H9 (cell line): ENCODE measurements at regions not wholly inside any gene's neighbourhood (a gene's known extent, or its start where the extent isn't known, plus 50 kb on each side); places are given as distances from the start of the nearest gene placed in this dataset.

ENCODE experiments used
- DNase-seq: peaks from one replicate; pipeline ENCODE4 v3.0.0-alpha.2; 2017
- H2AFZ ChIP-seq: one replicate; pipeline ENCODE4 v1.6.1; 2013; ENCODE audit warnings: mild to moderate bottlenecking, low read length, control low read depth, moderate library complexity
- H2AK5ac ChIP-seq: 2 replicates; pipeline ENCODE4 v1.6.1; 2013; ENCODE audit warnings: low read length, control low read depth, mixed read lengths; ENCODE audit not compliant: insufficient read length
- H2BK120ac ChIP-seq: one replicate; pipeline ENCODE4 v1.6.1; 2013; ENCODE audit warnings: low read depth, mild to moderate bottlenecking, low read length, control low read depth, inconsistent platforms; ENCODE audit not compliant: poor library complexity, severe bottlenecking
- H2BK12ac ChIP-seq: 2 replicates; pipeline ENCODE4 v1.6.1; 2013; ENCODE audit warnings: low read length, control low read depth, mixed read lengths, low read depth; ENCODE audit not compliant: insufficient read length
- H2BK15ac ChIP-seq: 2 replicates; pipeline ENCODE4 v1.6.1; 2013; ENCODE audit warnings: low read depth, low read length, control low read depth
- H2BK20ac ChIP-seq: one replicate; pipeline ENCODE4 v1.6.1; 2013; ENCODE audit warnings: low read depth, mild to moderate bottlenecking, low read length, control low read depth, inconsistent platforms; ENCODE audit not compliant: poor library complexity, severe bottlenecking
- H2BK5ac ChIP-seq: 2 replicates; pipeline ENCODE4 v1.6.1; 2013; ENCODE audit warnings: low read length, control low read depth, mixed read lengths; ENCODE audit not compliant: insufficient read length
- H3K14ac ChIP-seq: 2 replicates; pipeline ENCODE4 v1.6.1; 2013; ENCODE audit warnings: low read length, control low read depth; ENCODE audit not compliant: insufficient read depth
- H3K18ac ChIP-seq: 2 replicates; pipeline ENCODE4 v1.6.1; 2013; ENCODE audit warnings: low read depth, mild to moderate bottlenecking, mixed read lengths, low read length, control low read depth; ENCODE audit not compliant: insufficient read length
- H3K23ac ChIP-seq: 2 replicates; pipeline ENCODE4 v1.6.1; 2013; ENCODE audit warnings: low read length, control low read depth, mixed read lengths, low read depth; ENCODE audit not compliant: insufficient read length
- H3K23me2 ChIP-seq: 2 replicates; pipeline ENCODE4 v1.6.1; 2013; ENCODE audit warnings: low read depth, mild to moderate bottlenecking, mixed read lengths, low read length, control low read depth; ENCODE audit not compliant: insufficient read length, poor library complexity, severe bottlenecking
- H3K27ac ChIP-seq: 2 replicates; pipeline ENCODE4 v1.5.1; 2013; ENCODE audit warnings: low read length, control low read depth, mixed read lengths, low read depth; ENCODE audit not compliant: insufficient read length
- H3K27me3 ChIP-seq: 2 replicates; pipeline ENCODE4 v1.6.1; 2013; ENCODE audit warnings: low read length, control low read depth, inconsistent platforms; ENCODE audit not compliant: insufficient read depth
- H3K4ac ChIP-seq: 2 replicates; pipeline ENCODE4 v1.6.1; 2013; ENCODE audit warnings: low read depth, mild to moderate bottlenecking, control low read depth, inconsistent platforms, low read length, moderate library complexity
- H3K4me1 ChIP-seq: 2 replicates; pipeline ENCODE4 v1.6.1; 2013; ENCODE audit warnings: low read length, control low read depth, inconsistent platforms; ENCODE audit not compliant: insufficient read depth
- H3K4me2 ChIP-seq: 2 replicates; pipeline ENCODE4 v1.6.1; 2013; ENCODE audit warnings: low read length, control low read depth, mixed read lengths; ENCODE audit not compliant: insufficient read length, insufficient read depth
- H3K56ac ChIP-seq: 2 replicates; pipeline ENCODE4 v1.6.1; 2013; ENCODE audit warnings: low read depth, mild to moderate bottlenecking, mixed read lengths, low read length, control low read depth; ENCODE audit not compliant: insufficient read length
- H3K79me1 ChIP-seq: 2 replicates; pipeline ENCODE4 v1.6.1; 2013; ENCODE audit warnings: low read depth, mild to moderate bottlenecking, moderate library complexity, low read length, control low read depth, inconsistent platforms; ENCODE audit not compliant: insufficient read depth, poor library complexity, severe bottlenecking
- H3K79me2 ChIP-seq: 2 replicates; pipeline ENCODE4 v1.6.1; 2013; ENCODE audit warnings: low read length, control low read depth, inconsistent platforms; ENCODE audit not compliant: insufficient read depth
- H3K9ac ChIP-seq: 2 replicates; pipeline ENCODE4 v1.6.1; 2013; ENCODE audit warnings: low read length, control low read depth, mixed read lengths; ENCODE audit not compliant: insufficient read length; ENCODE audit errors: extremely low read depth
- H3K9me3 ChIP-seq: one replicate; pipeline ENCODE4 v1.6.1; 2013; ENCODE audit warnings: low read depth, low read length, inconsistent platforms; ENCODE audit not compliant: control insufficient read depth
- H3T11ph ChIP-seq: one replicate; pipeline ENCODE4 v1.6.1; 2013; ENCODE audit warnings: mild to moderate bottlenecking, low read length, control low read depth, inconsistent platforms
- H4K20me1 ChIP-seq: one replicate; pipeline ENCODE4 v1.6.1; 2013; ENCODE audit not compliant: control insufficient read depth, insufficient read length, insufficient read depth
- H4K5ac ChIP-seq: 2 replicates; pipeline ENCODE4 v1.6.1; 2013; ENCODE audit warnings: low read depth, mild to moderate bottlenecking, mixed read lengths, low read length, control low read depth; ENCODE audit not compliant: insufficient read length
- H4K8ac ChIP-seq: replicated peaks from 2 replicates; pipeline ENCODE4 v1.6.1; 2013; ENCODE audit warnings: low read length, control low read depth, mixed read lengths, low read depth; ENCODE audit not compliant: insufficient read length
- H4K91ac ChIP-seq: 2 replicates; pipeline ENCODE4 v1.6.1; 2013; ENCODE audit warnings: low read depth, mild to moderate bottlenecking, moderate library complexity, mixed read lengths, low read length, control low read depth; ENCODE audit not compliant: insufficient read length
- H3K27ac Mint-ChIP-seq, 3 experiments: 2 replicates in 2 of 3; 3 replicates in 1 of 3; pipeline ENCODE4 v1.8.0; 2020 to 2021; ENCODE audit warnings: mixed read lengths in 3 of 3, mild to moderate bottlenecking in 1 of 3, moderate library complexity in 1 of 3
- H3K27me3 Mint-ChIP-seq: 2 replicates; pipeline ENCODE4 v1.8.0; 2021; ENCODE audit warnings: low read depth, mild to moderate bottlenecking, moderate library complexity, mixed read lengths
- H3K36me3 Mint-ChIP-seq, 3 experiments: 2 replicates in 2 of 3; 3 replicates in 1 of 3; pipeline ENCODE4 v1.8.0; 2020 to 2021; ENCODE audit warnings: low read depth in 3 of 3, mixed read lengths in 3 of 3; ENCODE audit not compliant: insufficient read depth in 1 of 3
- H3K4me1 Mint-ChIP-seq, 2 experiments: 2 replicates each; pipeline ENCODE4 v1.8.0; 2020; ENCODE audit warnings: mixed read lengths in 2 of 2
- H3K4me3 Mint-ChIP-seq, 2 experiments: 2 replicates in 1 of 2; 3 replicates in 1 of 2; pipeline ENCODE4 v1.8.0; 2020 to 2021; ENCODE audit warnings: mild to moderate bottlenecking in 2 of 2, mixed read lengths in 2 of 2, moderate library complexity in 1 of 2
- H3K9me3 Mint-ChIP-seq, 2 experiments: 2 replicates in 1 of 2; 3 replicates in 1 of 2; pipeline ENCODE4 v1.8.0; 2020; ENCODE audit warnings: mild to moderate bottlenecking in 2 of 2, mixed read lengths in 2 of 2, moderate library complexity in 1 of 2
- WGBS: extraction: QIAGEN DNeasy Blood & Tissue Kit; methylation state at CpG from one replicate; pipeline ENCODE4 v1.1.7; 2013; ENCODE audit warnings: missing lambda C conversion rate, low lambda C conversion rate, mixed read lengths; ENCODE audit not compliant: insufficient read length; ENCODE audit errors: extremely low coverage; 5-methylcytosine and 5-hydroxymethylcytosine counted together
- TF ChIP-seq, protein P1 (sequence below): fragments of 200-600 bp; sonication (generic); conservative IDR thresholded peaks from 3 replicates; pipeline ENCODE4 v1.8.0; 2021; ENCODE audit warnings: antibody characterized with exemption, mild to moderate bottlenecking

GRCh38 chr11:112418438-112418837 lies 157.8 kb upstream of the PLET1 start:
- no peak overlapping the region for H2BK120ac ChIP-seq
- H2AK5ac ChIP-seq = no peak overlapping the region
- H3K9me3 Mint-ChIP-seq = peaks cover 11 to 13% of the 10 kb centered on the region in 2 experiments; a peak in 4 of 5 replicates
- no peaks in the 10 kb centered on the region for H3K23me2 ChIP-seq
- peaks cover 8% of the 10 kb centered on the region; the same call in 1 of the 2 replicates for H3K27me3 Mint-ChIP-seq
- H4K91ac ChIP-seq = no peak overlapping the region
- no peak overlapping the region for H3K4ac ChIP-seq
- H3K27ac ChIP-seq = no peak overlapping the region
- no peak overlapping the region for H3K9ac ChIP-seq
- H3K4me1 Mint-ChIP-seq = peaks cover 9 to 10% of the 10 kb centered on the region in 2 experiments; a peak in 3 of 4 replicates
- no peaks in the 10 kb centered on the region for H3K79me1 ChIP-seq
- no peak overlapping the region for H2BK5ac ChIP-seq
- no peaks in the 10 kb centered on the region for H3K9me3 ChIP-seq
- DNase-seq = no peak
- no CpG with 5 or more reads among the region's 1 CpG for WGBS
- H3K27me3 ChIP-seq = no peaks in the 10 kb centered on the region
- no peaks in the 10 kb centered on the region for H4K20me1 ChIP-seq
- H3K79me2 ChIP-seq = no peaks in the 10 kb centered on the region
- no peak overlapping the region for H3K56ac ChIP-seq
- peaks cover 0 to 7% (median 0%) of the 10 kb centered on the region in 3 experiments; a peak in 2 of 7 replicates for H3K36me3 Mint-ChIP-seq
- H4K5ac ChIP-seq = no peak overlapping the region
- no peak overlapping the region for H3K18ac ChIP-seq
- H2BK12ac ChIP-seq = no peak overlapping the region
- H3K4me3 Mint-ChIP-seq = no peak overlapping the region
- no peak overlapping the region for H3T11ph ChIP-seq
- H2BK15ac ChIP-seq = no peak overlapping the region
- no peak overlapping the region for H3K27ac Mint-ChIP-seq
- H3K4me2 ChIP-seq = no peak overlapping the region
- H3K14ac ChIP-seq = no peak overlapping the region
- no peak overlapping the region for H3K23ac ChIP-seq
- no peak overlapping the region for H2BK20ac ChIP-seq
- TF ChIP-seq, protein P1, sequence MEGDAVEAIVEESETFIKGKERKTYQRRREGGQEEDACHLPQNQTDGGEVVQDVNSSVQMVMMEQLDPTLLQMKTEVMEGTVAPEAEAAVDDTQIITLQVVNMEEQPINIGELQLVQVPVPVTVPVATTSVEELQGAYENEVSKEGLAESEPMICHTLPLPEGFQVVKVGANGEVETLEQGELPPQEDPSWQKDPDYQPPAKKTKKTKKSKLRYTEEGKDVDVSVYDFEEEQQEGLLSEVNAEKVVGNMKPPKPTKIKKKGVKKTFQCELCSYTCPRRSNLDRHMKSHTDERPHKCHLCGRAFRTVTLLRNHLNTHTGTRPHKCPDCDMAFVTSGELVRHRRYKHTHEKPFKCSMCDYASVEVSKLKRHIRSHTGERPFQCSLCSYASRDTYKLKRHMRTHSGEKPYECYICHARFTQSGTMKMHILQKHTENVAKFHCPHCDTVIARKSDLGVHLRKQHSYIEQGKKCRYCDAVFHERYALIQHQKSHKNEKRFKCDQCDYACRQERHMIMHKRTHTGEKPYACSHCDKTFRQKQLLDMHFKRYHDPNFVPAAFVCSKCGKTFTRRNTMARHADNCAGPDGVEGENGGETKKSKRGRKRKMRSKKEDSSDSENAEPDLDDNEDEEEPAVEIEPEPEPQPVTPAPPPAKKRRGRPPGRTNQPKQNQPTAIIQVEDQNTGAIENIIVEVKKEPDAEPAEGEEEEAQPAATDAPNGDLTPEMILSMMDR = no peak
- no peak overlapping the region for H4K8ac ChIP-seq
- peaks cover 5% of the 10 kb centered on the region; the same call in 1 of the 2 replicates for H3K4me1 ChIP-seq
- no peak overlapping the region for H2AFZ ChIP-seq
